ENCODE measurements at regions not wholly inside any gene's neighbourhood (a gene's known extent, or its start where the extent isn't known, plus 50 kb on each side); places are given as distances from the start of the nearest gene placed in this dataset.

DNA sequence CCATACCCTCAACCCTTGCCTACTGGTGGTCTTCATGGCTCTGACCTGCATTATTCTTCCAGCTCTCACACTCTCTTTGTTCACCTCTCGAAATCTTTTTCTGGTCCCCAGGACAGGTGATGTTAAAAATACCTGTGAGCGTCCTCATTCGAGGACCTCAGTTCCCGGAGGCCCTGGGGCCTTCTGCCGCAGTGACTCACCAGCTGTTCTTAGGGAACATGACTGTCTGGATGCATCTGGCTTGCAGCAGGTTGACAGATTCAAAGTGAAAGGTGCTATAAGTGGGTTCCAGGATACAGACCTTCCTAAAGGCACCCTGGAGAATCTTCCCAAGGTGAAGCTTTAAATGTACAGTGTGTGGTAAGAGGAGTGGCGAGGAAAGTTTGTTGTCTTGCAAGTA is 210.4 kb upstream of the KCNG1 start:
- H3K4me1 ChIP-seq (ENCODE audit: control insufficient read depth, insufficient read depth, low read length) = no peaks in the 10 kb centered on the region
- no peaks in the 10 kb centered on the region for H3K9me3 ChIP-seq (replicated peaks; ENCODE audit: low read length)
- H3K9ac ChIP-seq (ENCODE audit: low read depth, low read length) = no peak overlapping the region
- H3K4me2 ChIP-seq (ENCODE audit: low read length) = no peak overlapping the region
- no peaks in the 10 kb centered on the region for H3K36me3 ChIP-seq (ENCODE audit: insufficient read depth, low read length)
- H3K27me3 ChIP-seq (ENCODE audit: control insufficient read depth, insufficient read depth, low read length) = peaks cover 48% of the 10 kb centered on the region
- no peak overlapping the region for H3K4me3 ChIP-seq (ENCODE audit: low read length)

DNA sequence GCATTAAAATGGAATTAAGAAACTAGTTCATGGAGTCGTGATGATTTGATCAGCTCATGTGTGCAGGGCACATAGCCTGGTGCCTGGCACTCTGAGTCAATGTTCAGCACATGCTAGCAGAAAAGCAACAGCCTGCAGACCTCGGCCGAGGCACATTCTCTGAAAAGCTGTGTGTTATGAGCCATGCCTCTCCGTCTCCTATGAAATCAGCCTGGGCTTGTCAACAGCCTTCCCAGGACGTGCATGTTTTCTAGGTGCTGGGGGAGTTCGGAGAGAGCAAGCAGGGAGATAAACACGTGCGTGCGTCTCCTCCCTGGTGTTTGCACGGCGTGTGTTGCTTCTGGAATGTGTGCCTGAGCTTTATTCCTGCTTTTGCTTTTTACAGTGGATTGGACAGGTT is 207.8 kb upstream of the KCNG1 start:
- H3K4me2 ChIP-seq (ENCODE audit: low read length) = no peak overlapping the region
- H3K9me3 ChIP-seq (replicated peaks; ENCODE audit: low read length) = no peaks in the 10 kb centered on the region
- peaks cover 38% of the 10 kb centered on the region for H3K27me3 ChIP-seq (ENCODE audit: control insufficient read depth, insufficient read depth, low read length)
- no peak overlapping the region for H3K9ac ChIP-seq (ENCODE audit: low read depth, low read length)
- H3K4me1 ChIP-seq (ENCODE audit: control insufficient read depth, insufficient read depth, low read length) = no peaks in the 10 kb centered on the region
- no peaks in the 10 kb centered on the region for H3K36me3 ChIP-seq (ENCODE audit: insufficient read depth, low read length)
- H3K4me3 ChIP-seq (ENCODE audit: low read length) = no peak overlapping the region

DNA sequence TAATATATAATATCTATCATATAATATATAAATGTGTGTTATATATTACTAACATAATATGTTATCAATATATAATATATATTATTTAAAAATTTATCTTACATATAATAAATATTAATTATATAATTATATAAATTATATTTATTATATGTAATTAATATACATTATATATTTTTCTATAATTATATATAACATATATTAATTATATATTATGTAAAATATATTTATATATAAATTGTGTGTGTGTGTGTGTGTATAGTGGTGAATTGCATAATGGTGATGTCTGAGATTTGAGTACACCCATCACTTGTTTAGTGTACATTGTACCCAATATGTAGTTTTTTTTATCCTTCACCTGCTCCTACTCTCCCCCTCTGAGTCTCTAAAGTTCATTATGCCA is 205.9 kb upstream of the KCNG1 start:
- Histone ChIP-seq H3K4me2 (ENCODE audit: low read length) (no peak overlapping the region), H3K36me3 (ENCODE audit: insufficient read depth, low read length) (no peaks in the 10 kb centered on the region), H3K9ac (ENCODE audit: low read depth, low read length) (no peak overlapping the region), H3K9me3 (replicated peaks; ENCODE audit: low read length) (no peaks in the 10 kb centered on the region), H3K27me3 (ENCODE audit: control insufficient read depth, insufficient read depth, low read length) (peaks cover 33% of the 10 kb centered on the region), H3K4me3 (ENCODE audit: low read length) (no peak overlapping the region), H3K4me1 (ENCODE audit: control insufficient read depth, insufficient read depth, low read length) (no peaks in the 10 kb centered on the region)

DNA sequence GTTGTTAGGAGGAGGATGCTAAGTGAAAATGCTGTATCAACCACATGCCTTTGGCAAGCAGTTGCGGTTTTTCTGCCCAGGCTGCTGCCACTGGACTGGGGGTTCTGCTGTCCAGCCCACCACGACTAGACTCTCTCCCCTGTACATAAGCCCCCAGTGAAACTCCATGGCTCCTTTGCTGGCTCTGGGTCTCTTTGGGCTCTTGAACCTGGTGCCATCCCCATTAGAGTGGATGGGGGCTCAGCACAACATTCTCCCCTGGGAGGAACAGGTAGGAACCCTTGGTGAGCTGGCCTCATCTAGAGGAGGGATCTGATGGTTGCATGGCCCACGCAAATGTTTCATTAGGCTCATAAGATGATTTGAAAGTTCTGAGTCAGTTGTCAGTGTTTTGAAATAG is 204.8 kb upstream of the KCNG1 start:
- Histone ChIP-seq H3K4me1 (ENCODE audit: control insufficient read depth, insufficient read depth, low read length) (no peaks in the 10 kb centered on the region), H3K27me3 (ENCODE audit: control insufficient read depth, insufficient read depth, low read length) (peaks cover 33% of the 10 kb centered on the region), H3K9ac (ENCODE audit: low read depth, low read length) (no peak overlapping the region), H3K4me3 (ENCODE audit: low read length) (no peak overlapping the region), H3K9me3 (replicated peaks; ENCODE audit: low read length) (no peaks in the 10 kb centered on the region), H3K36me3 (ENCODE audit: insufficient read depth, low read length) (no peaks in the 10 kb centered on the region), H3K4me2 (ENCODE audit: low read length) (no peak overlapping the region)

DNA sequence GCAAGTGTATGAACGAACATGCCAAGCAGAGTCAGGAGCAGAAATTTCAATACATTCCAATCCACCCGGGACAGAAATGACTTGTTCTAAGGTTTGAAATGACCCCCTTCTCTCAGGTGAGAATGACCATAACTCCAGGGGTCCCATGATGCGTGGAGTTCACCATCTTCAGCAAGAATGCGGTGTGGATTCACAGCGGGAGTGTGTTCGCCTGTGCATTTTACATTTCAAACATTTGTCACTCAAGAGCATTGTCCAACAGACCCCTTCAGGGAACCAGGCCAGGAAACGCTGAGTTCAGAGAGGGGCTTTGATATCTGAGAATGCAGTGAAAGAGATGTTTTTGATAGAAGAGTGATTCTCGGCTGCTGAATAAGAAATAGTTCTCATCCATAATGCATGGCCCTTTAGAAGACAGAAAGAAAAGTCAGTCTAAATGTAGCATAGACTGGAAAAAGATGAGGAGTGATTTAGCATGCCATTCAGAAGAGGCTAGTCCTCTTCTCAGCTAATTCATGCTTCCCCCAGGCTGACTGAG is 200.3 kb upstream of the KCNG1 start:
- Histone ChIP-seq H3K9me3 (replicated peaks; ENCODE audit: low read length) (no peaks in the 10 kb centered on the region), H3K27me3 (ENCODE audit: control insufficient read depth, insufficient read depth, low read length) (peaks cover 37% of the 10 kb centered on the region), H3K4me2 (ENCODE audit: low read length) (no peak overlapping the region), H3K36me3 (ENCODE audit: insufficient read depth, low read length) (no peaks in the 10 kb centered on the region), H3K4me3 (ENCODE audit: low read length) (no peak overlapping the region), H3K4me1 (ENCODE audit: control insufficient read depth, insufficient read depth, low read length) (peaks cover 6% of the 10 kb centered on the region), H3K9ac (ENCODE audit: low read depth, low read length) (no peak overlapping the region)

DNA sequence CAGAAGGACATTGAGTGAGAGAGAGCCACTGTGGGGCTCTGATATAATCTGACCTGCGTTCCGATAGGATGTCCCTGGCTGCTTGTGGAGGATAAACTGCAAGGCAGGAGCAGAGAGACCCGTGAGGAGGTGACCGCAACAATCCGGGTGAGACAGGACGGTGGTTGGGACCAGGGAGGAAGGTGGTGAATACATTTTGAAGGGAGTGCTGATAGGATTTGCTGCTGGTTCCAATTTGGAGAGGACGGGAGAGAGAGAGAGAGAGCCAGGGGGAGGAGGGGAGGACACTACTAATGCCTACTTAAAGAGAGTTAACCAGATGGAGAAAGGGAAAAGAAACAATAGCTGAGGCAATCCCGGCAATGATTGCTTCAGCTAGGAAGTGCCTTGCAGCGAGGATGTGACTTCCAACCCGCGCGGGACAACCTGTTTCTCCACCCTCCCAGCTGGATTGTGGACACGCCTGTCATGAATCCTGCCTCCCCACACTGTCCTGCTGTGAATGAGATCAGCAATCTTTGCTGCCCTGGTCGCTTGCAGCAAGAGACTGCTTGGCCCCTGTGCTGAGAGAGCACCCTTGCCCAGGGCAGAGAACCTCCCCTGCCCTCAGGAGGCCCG is 199.0 kb upstream of the KCNG1 start:
- H3K27me3 ChIP-seq (ENCODE audit: control insufficient read depth, insufficient read depth, low read length) = peaks cover 47% of the 10 kb centered on the region
- H3K36me3 ChIP-seq (ENCODE audit: insufficient read depth, low read length) = no peaks in the 10 kb centered on the region
- peak overlapping the region; percentile 59 for H3K4me2 ChIP-seq (ENCODE audit: low read length)
- peaks cover 5% of the 10 kb centered on the region for H3K9me3 ChIP-seq (replicated peaks; ENCODE audit: low read length)
- H3K9ac ChIP-seq (ENCODE audit: low read depth, low read length) = no peak overlapping the region
- H3K4me3 ChIP-seq (ENCODE audit: low read length) = no peak overlapping the region
- peaks cover 6% of the 10 kb centered on the region for H3K4me1 ChIP-seq (ENCODE audit: control insufficient read depth, insufficient read depth, low read length)

DNA sequence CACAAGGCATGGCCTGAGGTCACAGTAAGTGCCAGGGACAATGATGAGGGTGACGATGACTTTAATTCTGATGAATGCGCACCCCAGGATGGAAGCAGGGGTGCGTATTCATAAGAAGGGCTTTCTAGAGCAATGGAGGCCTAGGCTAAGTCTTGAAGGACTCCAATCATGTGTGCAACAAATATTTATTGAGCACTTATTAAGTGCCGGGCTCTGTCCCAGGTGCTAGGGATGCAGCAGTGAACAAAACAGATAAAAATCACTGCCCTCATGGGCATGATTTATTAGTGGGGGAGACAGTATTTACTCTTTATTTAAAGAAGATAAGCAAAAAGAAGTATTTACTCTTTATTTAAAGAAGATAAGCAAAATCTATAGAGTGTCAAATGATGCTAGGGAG is 198.2 kb upstream of the KCNG1 start:
- no peak overlapping the region for H3K9ac ChIP-seq (ENCODE audit: low read depth, low read length)
- no peak overlapping the region for H3K4me2 ChIP-seq (ENCODE audit: low read length)
- H3K4me1 ChIP-seq (ENCODE audit: control insufficient read depth, insufficient read depth, low read length) = peaks cover 6% of the 10 kb centered on the region
- no peak overlapping the region for H3K4me3 ChIP-seq (ENCODE audit: low read length)
- H3K36me3 ChIP-seq (ENCODE audit: insufficient read depth, low read length) = no peaks in the 10 kb centered on the region
- H3K9me3 ChIP-seq (replicated peaks; ENCODE audit: low read length) = peaks cover 5% of the 10 kb centered on the region
- peaks cover 54% of the 10 kb centered on the region for H3K27me3 ChIP-seq (ENCODE audit: control insufficient read depth, insufficient read depth, low read length)

DNA sequence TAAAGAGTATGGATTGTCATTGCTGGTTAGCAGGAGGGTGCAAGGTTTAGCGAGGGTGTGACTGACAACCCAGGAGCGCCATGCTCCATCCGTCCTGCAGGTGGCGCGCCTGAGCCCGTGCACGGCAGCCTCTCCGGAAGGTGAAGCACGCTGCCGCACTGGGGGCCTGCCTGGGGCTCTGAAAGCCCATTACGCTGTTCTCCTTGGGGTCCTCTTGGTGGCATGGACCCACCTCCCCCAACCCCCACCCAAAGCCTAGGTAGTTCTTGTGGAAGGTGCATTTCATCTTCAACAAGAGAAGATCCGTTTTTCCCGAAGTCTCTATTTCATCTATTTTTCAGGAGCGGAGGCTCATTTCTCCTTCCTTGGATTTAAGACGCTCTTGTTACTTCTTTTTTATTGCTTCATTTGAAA is 197.4 kb upstream of the KCNG1 start:
- Histone ChIP-seq H3K27me3 (ENCODE audit: control insufficient read depth, insufficient read depth, low read length) (peaks cover 57% of the 10 kb centered on the region), H3K4me3 (ENCODE audit: low read length) (no peak overlapping the region), H3K9me3 (replicated peaks; ENCODE audit: low read length) (peaks cover 5% of the 10 kb centered on the region)

DNA sequence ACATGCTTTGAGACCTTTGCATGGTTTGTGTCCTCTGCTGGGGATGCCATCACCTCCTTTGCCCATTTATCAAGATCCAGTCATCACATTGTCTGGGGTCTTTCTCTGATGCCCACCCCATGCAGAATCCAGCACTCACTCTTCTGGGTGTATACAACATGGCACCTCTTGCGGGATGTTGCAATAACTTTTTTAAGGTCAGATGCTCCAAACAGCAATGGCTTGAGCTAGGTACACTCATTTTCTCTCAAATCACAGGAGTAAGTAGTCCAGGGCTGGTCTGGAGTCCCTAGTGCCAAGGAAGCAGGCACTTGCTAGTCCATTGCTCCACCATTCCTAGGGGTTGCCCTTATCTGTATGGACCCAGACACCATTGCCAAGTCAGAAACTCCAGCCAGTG is 196.6 kb upstream of the KCNG1 start:
- Histone ChIP-seq H3K4me2 (ENCODE audit: low read length) (no peak overlapping the region), H3K36me3 (ENCODE audit: insufficient read depth, low read length) (no peaks in the 10 kb centered on the region), H3K9ac (ENCODE audit: low read depth, low read length) (no peak overlapping the region), H3K27me3 (ENCODE audit: control insufficient read depth, insufficient read depth, low read length) (peaks cover 64% of the 10 kb centered on the region), H3K9me3 (replicated peaks; ENCODE audit: low read length) (peaks cover 5% of the 10 kb centered on the region), H3K4me1 (ENCODE audit: control insufficient read depth, insufficient read depth, low read length) (peaks cover 6% of the 10 kb centered on the region), H3K4me3 (ENCODE audit: low read length) (no peak overlapping the region)

More for the DNA sequence above, 197.4 kb upstream of the KCNG1 start:
- peaks cover 6% of the 10 kb centered on the region for H3K4me1 ChIP-seq (ENCODE audit: control insufficient read depth, insufficient read depth, low read length)
- H3K9ac ChIP-seq (ENCODE audit: low read depth, low read length) = no peak overlapping the region
- H3K36me3 ChIP-seq (ENCODE audit: insufficient read depth, low read length) = no peaks in the 10 kb centered on the region
- no peak overlapping the region for H3K4me2 ChIP-seq (ENCODE audit: low read length)

DNA sequence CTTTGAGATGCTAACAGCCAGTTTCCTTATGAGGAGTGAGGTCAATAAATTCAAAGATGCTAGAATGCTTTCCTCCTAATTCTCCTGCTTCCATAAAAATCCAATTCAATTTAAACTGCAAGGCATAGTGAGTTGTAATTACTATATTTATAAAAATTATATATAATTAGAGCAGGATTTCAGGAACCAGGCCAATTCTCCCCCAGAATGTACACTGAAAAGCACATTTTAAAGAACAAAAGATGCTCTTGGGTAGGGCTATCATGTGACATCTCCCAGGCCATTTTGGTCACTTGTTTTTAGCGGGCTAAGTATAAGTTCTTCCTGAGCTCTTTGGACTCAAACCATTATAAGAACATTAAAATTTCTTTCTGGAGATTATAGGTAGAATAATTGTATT is 195.7 kb upstream of the KCNG1 start:
- Histone ChIP-seq H3K9me3 (replicated peaks; ENCODE audit: low read length) (peaks cover 5% of the 10 kb centered on the region), H3K4me1 (ENCODE audit: control insufficient read depth, insufficient read depth, low read length) (peaks cover 6% of the 10 kb centered on the region), H3K4me2 (ENCODE audit: low read length) (no peak overlapping the region), H3K36me3 (ENCODE audit: insufficient read depth, low read length) (no peaks in the 10 kb centered on the region), H3K9ac (ENCODE audit: low read depth, low read length) (no peak overlapping the region), H3K27me3 (ENCODE audit: control insufficient read depth, insufficient read depth, low read length) (peaks cover 70% of the 10 kb centered on the region), H3K4me3 (ENCODE audit: low read length) (no peak overlapping the region)

DNA sequence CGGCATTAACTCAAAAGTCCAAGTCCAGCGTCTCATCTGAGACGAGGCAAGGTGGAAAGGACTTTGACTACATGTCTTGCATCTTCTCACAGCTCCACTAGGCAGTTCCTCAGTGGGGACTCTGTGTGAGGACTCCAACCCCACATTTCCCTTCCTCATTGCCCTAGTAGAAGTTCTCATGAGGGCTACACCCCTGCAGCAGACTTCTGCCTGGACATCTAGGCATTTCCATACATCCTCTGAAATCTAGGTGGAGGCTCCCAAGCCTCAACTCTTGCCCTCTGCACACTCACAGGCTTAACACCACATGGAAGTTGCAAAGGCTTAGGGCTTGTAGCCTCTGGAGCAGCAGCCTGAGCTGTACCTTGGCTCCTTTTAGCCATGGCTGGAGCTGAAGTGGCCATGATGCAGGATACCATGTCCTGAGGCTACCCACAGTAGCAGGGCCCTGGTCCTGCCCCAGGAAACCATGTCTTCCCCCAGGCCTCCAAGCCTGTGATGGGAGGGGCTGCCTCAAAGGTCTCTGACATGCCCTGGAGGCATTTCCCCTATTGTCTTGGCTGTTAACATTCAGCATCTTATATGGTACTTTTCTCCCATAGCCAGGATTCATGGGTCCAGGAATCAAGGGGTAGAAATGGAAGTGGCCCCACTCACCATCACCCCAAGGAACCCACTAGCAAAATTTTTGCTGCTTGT is 194.6 kb upstream of the KCNG1 start:
- no peaks in the 10 kb centered on the region for H3K36me3 ChIP-seq (ENCODE audit: insufficient read depth, low read length)
- H3K4me3 ChIP-seq (ENCODE audit: low read length) = no peak overlapping the region
- H3K9me3 ChIP-seq (replicated peaks; ENCODE audit: low read length) = peaks cover 5% of the 10 kb centered on the region
- H3K27me3 ChIP-seq (ENCODE audit: control insufficient read depth, insufficient read depth, low read length) = peaks cover 71% of the 10 kb centered on the region
- H3K4me2 ChIP-seq (ENCODE audit: low read length) = no peak overlapping the region
- H3K4me1 ChIP-seq (ENCODE audit: control insufficient read depth, insufficient read depth, low read length) = peaks cover 6% of the 10 kb centered on the region
- no peak overlapping the region for H3K9ac ChIP-seq (ENCODE audit: low read depth, low read length)

DNA sequence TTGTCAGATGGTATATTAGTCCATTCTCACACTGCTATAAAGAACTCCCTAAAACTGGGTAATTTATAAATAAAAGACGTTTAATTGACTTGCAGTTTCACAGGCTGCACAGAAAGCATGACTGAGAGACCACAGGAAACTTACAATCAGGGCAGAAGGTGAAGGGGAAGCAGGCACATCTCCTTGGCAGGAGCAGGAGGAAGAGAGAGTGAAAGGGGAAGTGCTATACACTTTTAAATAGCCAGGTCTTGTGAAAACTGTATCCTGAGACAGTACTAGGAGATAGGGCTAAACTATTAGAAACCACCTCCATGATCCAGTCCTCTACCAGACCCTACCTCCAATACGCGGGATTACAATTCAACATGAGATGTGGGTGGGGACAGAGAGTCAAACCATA is 193.9 kb upstream of the KCNG1 start:
- H3K4me1 ChIP-seq (ENCODE audit: control insufficient read depth, insufficient read depth, low read length) = peaks cover 2% of the 10 kb centered on the region
- H3K27me3 ChIP-seq (ENCODE audit: control insufficient read depth, insufficient read depth, low read length) = peaks cover 71% of the 10 kb centered on the region
- no peak overlapping the region for H3K9ac ChIP-seq (ENCODE audit: low read depth, low read length)
- H3K36me3 ChIP-seq (ENCODE audit: insufficient read depth, low read length) = no peaks in the 10 kb centered on the region
- H3K4me2 ChIP-seq (ENCODE audit: low read length) = no peak overlapping the region
- peaks cover 5% of the 10 kb centered on the region for H3K9me3 ChIP-seq (replicated peaks; ENCODE audit: low read length)
- H3K4me3 ChIP-seq (ENCODE audit: low read length) = no peak overlapping the region

All from skeletal muscle satellite cell (primary cell).